MCF 10A (cell line): ENCODE measurements at regions not wholly inside any gene's neighbourhood (a gene's known extent, or its start where the extent isn't known, plus 50 kb on each side); places are given as distances from the start of the nearest gene placed in this dataset.

Source experiments
- BruUV-seq: library from RNA; stranded (reverse); fragments of 400-500 nt; replicated peaks from 2 replicates; lab custom pipeline; 2021; lab: Mats Ljungman, UMichigan
- CTCF ChIA-PET: fragments of 300-600 bp; sonication (Branson Sonifier 250); formaldehyde crosslinking; extraction: SDS; loops from one replicate; lab custom pipeline; 2021; ENCODE audit warnings: antibody characterized with exemption, inconsistent platforms; lab: Yijun Ruan, JAX
- POLR2A ChIA-PET: fragments of 300-600, 350-650 bp; sonication (Branson Sonifier 250); formaldehyde crosslinking; extraction: SDS; loops from one replicate; lab custom pipeline; 2020; ENCODE audit warnings: antibody characterized with exemption, inconsistent platforms; lab: Yijun Ruan, JAX
- DNase-seq: peaks from one replicate; pipeline ENCODE4 v3.0.0-alpha.2; 2018; ENCODE audit not compliant: unreplicated experiment
- H3K27ac Mint-ChIP-seq: one replicate; pipeline ENCODE4 v1.8.0; 2022; ENCODE audit warnings: mild to moderate bottlenecking, low read depth, mixed read lengths; ENCODE audit not compliant: unreplicated experiment
- H3K27me3 Mint-ChIP-seq: one replicate; pipeline ENCODE4 v1.8.0; 2022; ENCODE audit warnings: mixed read lengths; ENCODE audit not compliant: insufficient read depth, unreplicated experiment
- H3K36me3 Mint-ChIP-seq: one replicate; pipeline ENCODE4 v1.8.0; 2022; ENCODE audit warnings: mild to moderate bottlenecking, moderate library complexity, mixed read lengths; ENCODE audit not compliant: insufficient read depth, unreplicated experiment
- H3K4me1 Mint-ChIP-seq: one replicate; pipeline ENCODE4 v1.8.0; 2022; ENCODE audit warnings: mixed read lengths; ENCODE audit not compliant: insufficient read depth, unreplicated experiment
- H3K4me3 Mint-ChIP-seq: one replicate; pipeline ENCODE4 v1.8.0; 2022; ENCODE audit warnings: mild to moderate bottlenecking, moderate library complexity, mixed read lengths; ENCODE audit not compliant: unreplicated experiment
- H3K9me3 Mint-ChIP-seq: one replicate; pipeline ENCODE4 v1.8.0; 2022; ENCODE audit warnings: mixed read lengths; ENCODE audit not compliant: unreplicated experiment
- CTCF ChIP-seq: fragments of 200-600 bp; IDR thresholded peaks from one replicate; pipeline ENCODE4 v1.8.0; 2022; ENCODE audit warnings: antibody characterized with exemption, mild to moderate bottlenecking; ENCODE audit not compliant: unreplicated experiment
- intact Hi-C: fragments of 100-400 bp; cut with micrococcal nuclease; formaldehyde crosslinking; loops from 2 replicates; pipeline ENCODE4 v1.14.1; 2022

DNA sequence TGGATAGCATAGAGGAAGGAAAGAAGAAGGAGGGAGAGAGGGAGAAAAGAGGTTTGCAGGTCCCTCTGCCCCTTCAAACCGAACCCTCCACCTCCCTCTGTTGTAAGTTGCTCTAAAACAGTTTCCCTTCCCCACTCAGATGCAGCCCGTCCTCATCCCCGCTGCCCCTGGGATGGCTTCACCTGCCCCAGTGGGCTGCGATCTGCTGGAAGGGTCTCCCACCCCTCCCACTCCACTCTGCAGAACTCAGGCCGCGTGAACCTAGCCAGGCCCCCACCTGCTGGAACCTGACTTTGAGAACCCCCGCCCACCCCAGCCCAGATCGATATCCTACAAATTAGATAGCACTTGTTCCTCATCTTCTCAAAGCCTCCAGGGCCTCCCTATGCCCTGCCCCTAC lies 190.8 kb downstream of the DLL1 start:
- no peaks in the 10 kb centered on the region for H3K27me3 Mint-ChIP-seq
- H3K4me1 Mint-ChIP-seq, result no peaks in the 10 kb centered on the region
- DNase-seq, result no peak
- no peak overlapping the region for H3K4me3 Mint-ChIP-seq
- BruUV-seq, result no TSS peak
- H3K9me3 Mint-ChIP-seq, result no peaks in the 10 kb centered on the region
- TF ChIP-seq CTCF, result no peak
- no peaks in the 10 kb centered on the region for H3K36me3 Mint-ChIP-seq
- no peak overlapping the region for H3K27ac Mint-ChIP-seq
- POLR2A ChIA-PET, result interaction anchor here (0.7 kb wide), 1 partner anchor 125 kb away, joined by 3 read pairs; no protein-coding TSS in a partner anchor
- CTCF ChIA-PET, result interaction anchor here (0.6 kb wide), 1 partner anchor 87 kb away, joined by 3 read pairs; no protein-coding TSS in a partner anchor
- intact Hi-C loops, result no loop called here

DNA sequence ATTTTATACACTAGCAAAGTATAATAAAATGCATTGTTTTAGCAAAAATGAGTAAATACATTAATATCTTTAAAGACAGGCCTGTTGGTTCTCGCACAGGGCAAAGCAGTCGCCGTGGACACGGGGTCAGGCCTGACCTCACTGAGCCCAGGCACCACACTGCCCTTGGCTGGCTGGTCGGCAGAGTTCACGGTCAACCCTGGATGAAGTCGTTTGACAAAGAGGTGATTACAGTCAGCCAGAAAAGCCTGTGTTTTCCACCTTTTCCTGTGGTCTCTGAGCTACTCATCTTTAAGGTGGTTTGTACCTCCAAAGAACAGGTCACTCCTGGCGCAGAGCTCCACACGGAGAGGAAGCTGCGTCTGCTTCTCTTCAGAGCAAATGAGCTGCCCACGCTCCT lies 191.5 kb downstream of the DLL1 start:
- Mint-ChIP-seq H3K27me3 (no peaks in the 10 kb centered on the region), H3K4me3 (no peak overlapping the region), H3K36me3 (no peaks in the 10 kb centered on the region), H3K4me1 (no peaks in the 10 kb centered on the region), H3K9me3 (no peaks in the 10 kb centered on the region), H3K27ac (no peak overlapping the region)
- no TSS peak for BruUV-seq
- intact Hi-C loops, result no loop called here
- ChIA-PET CTCF (no interaction called here), POLR2A (no interaction called here)
- TF ChIP-seq CTCF, result no peak
- DNase-seq, result no peak

- Mint-ChIP-seq H3K27ac (no peak overlapping the region), H3K9me3 (no peaks in the 10 kb centered on the region), H3K4me1 (no peaks in the 10 kb centered on the region), H3K36me3 (no peaks in the 10 kb centered on the region), H3K4me3 (no peak overlapping the region), H3K27me3 (no peaks in the 10 kb centered on the region)
- ChIA-PET POLR2A (no interaction called here), CTCF (no interaction called here)
- no peak for DNase-seq
- BruUV-seq, result no TSS peak
- intact Hi-C loops, result no loop called here
- no peak for TF ChIP-seq CTCF
Observed at GRCh38 chr6:170098428-170099170, 192.3 kb downstream of the DLL1 start.

DNA sequence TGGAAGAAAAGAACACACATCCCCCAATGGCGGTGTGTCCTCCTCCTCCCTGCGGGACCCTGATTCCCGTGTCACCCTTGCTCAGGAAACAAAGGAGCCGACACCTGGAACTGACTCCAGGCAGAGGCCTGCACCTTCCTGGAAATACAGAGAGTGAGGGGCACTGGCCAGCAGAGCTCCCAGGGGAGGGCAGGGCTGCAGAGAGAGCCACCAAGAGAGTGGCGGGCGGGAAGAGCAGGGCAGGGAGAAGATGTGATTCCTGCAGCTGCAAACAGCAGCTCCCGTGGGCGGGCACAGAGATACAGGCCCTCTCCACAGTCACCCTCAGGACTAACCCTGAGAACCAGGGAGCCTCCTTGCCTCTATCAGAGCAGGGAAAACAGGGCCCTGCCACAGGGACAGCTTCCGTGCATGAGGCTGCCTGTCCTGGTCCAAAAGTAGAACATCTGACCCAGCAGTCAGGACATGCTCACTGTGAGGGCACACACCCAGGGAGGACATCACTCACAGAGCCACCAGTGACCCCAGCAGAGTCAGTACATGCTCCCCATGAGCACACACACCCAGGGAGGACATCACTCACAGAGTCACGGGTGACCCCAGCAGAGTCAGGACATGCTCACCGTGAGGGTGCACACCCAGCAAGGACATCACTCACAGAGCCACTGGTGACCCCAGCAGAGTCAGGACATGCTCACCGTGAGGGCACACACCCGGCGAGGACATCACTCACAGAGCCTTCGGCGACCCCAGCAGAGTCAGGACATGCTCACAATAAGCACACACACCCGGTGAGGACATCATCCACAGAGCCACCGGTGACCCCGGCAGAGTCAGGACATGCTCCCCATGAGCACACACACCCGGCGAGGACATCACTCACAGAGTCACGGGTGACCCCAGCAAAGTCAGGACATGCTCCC lies 193.1 kb downstream of the DLL1 start:
- ChIA-PET POLR2A (no interaction called here), CTCF (interaction anchor here (0.6 kb wide), 1 partner anchor 1658 kb away, joined by 3 read pairs; no protein-coding TSS in a partner anchor)
- no peak overlapping the region for H3K27ac Mint-ChIP-seq
- no peak for DNase-seq
- H3K36me3 Mint-ChIP-seq, result no peaks in the 10 kb centered on the region
- intact Hi-C loops, result no loop called here
- H3K9me3 Mint-ChIP-seq, result no peaks in the 10 kb centered on the region
- H3K27me3 Mint-ChIP-seq, result no peaks in the 10 kb centered on the region
- no TSS peak for BruUV-seq
- no peaks in the 10 kb centered on the region for H3K4me1 Mint-ChIP-seq
- no peak for TF ChIP-seq CTCF
- H3K4me3 Mint-ChIP-seq, result no peak overlapping the region
